GM18505 (cell line): ENCODE measurements at regions not wholly inside any gene's neighbourhood (a gene's known extent, or its start where the extent isn't known, plus 50 kb on each side); places are given as distances from the start of the nearest gene placed in this dataset.
"Not testable (repeated sequence)": the region's sequence is repeated elsewhere in the genome, so short reads cannot be mapped to it uniquely, and the experiment has no call there.

Experiments
- ATAC-seq: cut with Tn5 transposase; IDR thresholded peaks from one replicate; pipeline ENCODE4 v1.9.1; 2021; ENCODE audit not compliant: unreplicated experiment
- POLR2A ChIP-seq: IDR thresholded peaks from 4 replicates; pipeline ENCODE4 v1.6.1; 2011; ENCODE audit warnings: borderline replicate concordance; ENCODE audit not compliant: insufficient read depth, insufficient read length; ENCODE audit errors: extremely low read depth

GRCh38 chr15:44882499-44882968 lies 74.0 kb upstream of the TERB2 start:
- peak; percentile 75 for ATAC-seq
- TF ChIP-seq POLR2A = peak; percentile 64

- TF ChIP-seq POLR2A = no peak
- no peak for ATAC-seq
Observed at GRCh38 chr15:44883199-44883877, 73.1 kb upstream of the TERB2 start.

GRCh38 chr15:44898890-44899651 lies 57.4 kb upstream of the TERB2 start:
- ATAC-seq = not testable (repeated sequence)

GRCh38 chr15:44899775-44900174 lies 56.7 kb upstream of the TERB2 start:
- not testable (repeated sequence) for ATAC-seq

- ATAC-seq = not testable (repeated sequence)
Observed at GRCh38 chr15:44900796-44901195, 55.7 kb upstream of the TERB2 start.

GRCh38 chr15:44903281-44903680 lies 53.2 kb upstream of the TERB2 start:
- not testable (repeated sequence) for ATAC-seq

GRCh38 chr15:44904651-44905340 lies 51.7 kb upstream of the TERB2 start:
- not testable (repeated sequence) for ATAC-seq
